ENCODE measurements at regions not wholly inside any gene's neighbourhood (a gene's known extent, or its start where the extent isn't known, plus 50 kb on each side); places are given as distances from the start of the nearest gene placed in this dataset.

DNA sequence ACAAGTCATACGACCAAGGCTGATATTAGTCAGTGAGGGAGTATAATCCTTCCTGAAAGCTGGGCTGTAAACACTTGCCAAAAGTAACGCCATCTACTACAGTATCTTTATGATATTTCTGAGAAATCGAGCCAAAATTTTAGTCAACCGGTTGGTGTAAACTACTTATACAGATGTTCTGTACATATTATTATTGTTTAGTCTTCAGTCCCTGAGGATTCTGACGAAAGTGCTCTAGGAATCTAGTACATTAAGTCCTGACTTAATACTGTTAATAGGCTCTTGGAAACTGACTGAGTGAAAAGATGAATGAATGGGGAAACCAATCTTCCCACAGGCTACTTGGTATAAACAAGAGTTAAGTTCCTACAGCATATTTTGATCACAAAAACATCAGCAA lies 274.3 kb downstream of the USP25 start:
- TF ChIP-seq POLR2A (IDR thresholded peaks at IDR 0.05) = no peak
- TF ChIP-seq, protein P1, sequence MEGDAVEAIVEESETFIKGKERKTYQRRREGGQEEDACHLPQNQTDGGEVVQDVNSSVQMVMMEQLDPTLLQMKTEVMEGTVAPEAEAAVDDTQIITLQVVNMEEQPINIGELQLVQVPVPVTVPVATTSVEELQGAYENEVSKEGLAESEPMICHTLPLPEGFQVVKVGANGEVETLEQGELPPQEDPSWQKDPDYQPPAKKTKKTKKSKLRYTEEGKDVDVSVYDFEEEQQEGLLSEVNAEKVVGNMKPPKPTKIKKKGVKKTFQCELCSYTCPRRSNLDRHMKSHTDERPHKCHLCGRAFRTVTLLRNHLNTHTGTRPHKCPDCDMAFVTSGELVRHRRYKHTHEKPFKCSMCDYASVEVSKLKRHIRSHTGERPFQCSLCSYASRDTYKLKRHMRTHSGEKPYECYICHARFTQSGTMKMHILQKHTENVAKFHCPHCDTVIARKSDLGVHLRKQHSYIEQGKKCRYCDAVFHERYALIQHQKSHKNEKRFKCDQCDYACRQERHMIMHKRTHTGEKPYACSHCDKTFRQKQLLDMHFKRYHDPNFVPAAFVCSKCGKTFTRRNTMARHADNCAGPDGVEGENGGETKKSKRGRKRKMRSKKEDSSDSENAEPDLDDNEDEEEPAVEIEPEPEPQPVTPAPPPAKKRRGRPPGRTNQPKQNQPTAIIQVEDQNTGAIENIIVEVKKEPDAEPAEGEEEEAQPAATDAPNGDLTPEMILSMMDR (IDR thresholded peaks at IDR 0.05) = no peak
